Gastrocnemius medialis (tissue), 4 donors: ENCODE measurements at regions not wholly inside any gene's neighbourhood (a gene's known extent, or its start where the extent isn't known, plus 50 kb on each side); places are given as distances from the start of the nearest gene placed in this dataset.

Source experiments
- ATAC-seq, 2 donors: fragments of 150-250 bp; one replicate each; pipeline ENCODE4 v1.9.1; 2016
- DNase-seq, 2 donors: peaks; one replicate each; pipeline ENCODE4 v3.0.0-alpha.2; 2019
- H3K27ac ChIP-seq, 4 donors: fragments of 200-600 bp; sonication (generic); 1 replicate in 1 of 4; 2 replicates in 3 of 4; pipeline ENCODE4 v1.5.1; 2016 to 2018; ENCODE audit warnings: mild to moderate bottlenecking in 2 of 4, moderate library complexity in 1 of 4
- H3K27me3 ChIP-seq, 3 donors: fragments of 200-600 bp; sonication (generic) in 2 of 3; 1 replicate in 1 of 3; 2 replicates in 2 of 3; pipeline versions ENCODE4 v1.5.1 to v1.6.0; 2016 to 2019; ENCODE audit warnings: mild to moderate bottlenecking in 1 of 3, moderate library complexity in 1 of 3
- H3K36me3 ChIP-seq, 2 donors: fragments of 200-600 bp; sonication (generic) in 1 of 2; one replicate each; pipeline ENCODE4 v1.5.1; 2017 to 2018
- H3K4me1 ChIP-seq, 2 donors: fragments of 200-600 bp; sonication (generic) in 1 of 2; one replicate each; pipeline ENCODE4 v1.5.1; 2016 to 2017; ENCODE audit warnings: mild to moderate bottlenecking in 2 of 2
- H3K4me3 ChIP-seq, 4 donors: fragments of 200-600 bp; sonication (generic) in 3 of 4; 1 replicate in 1 of 4; 2 replicates in 3 of 4; pipeline ENCODE4 v1.5.1; 2016 to 2019; ENCODE audit warnings: mild to moderate bottlenecking in 2 of 4
- H3K9me3 ChIP-seq, 3 donors: fragments of 200-600 bp; sonication (generic) in 2 of 3; 1 replicate in 1 of 3; 2 replicates in 2 of 3; pipeline ENCODE4 v1.5.1; 2016 to 2019
- CTCF ChIP-seq, 5 experiments: fragments of 450-650 bp in 3 of 5; fragments of 200-600 bp in 2 of 5; sonication (generic) in 2 of 5; IDR thresholded peaks in 4 of 5; conservative IDR thresholded peaks in 1 of 5; 1 replicate in 4 of 5; 2 replicates in 1 of 5; pipeline ENCODE4 v1.5.1; 2016 to 2019; ENCODE audit warnings: antibody characterized with exemption in 5 of 5, mild to moderate bottlenecking in 3 of 5, moderate library complexity in 3 of 5
- POLR2A ChIP-seq, 2 donors: fragments of 450-650 bp; IDR thresholded peaks; one replicate each; pipeline ENCODE4 v1.6.1; 2017; ENCODE audit warnings: antibody characterized with exemption in 2 of 2, mild to moderate bottlenecking in 2 of 2, moderate library complexity in 2 of 2
- in situ Hi-C, 4 donors: fragments of 200-750 bp; cut with MboI; loops; one replicate each; pipeline versions ENCODE4 v1.15.0 to v1.8.0; 2017; ENCODE audit warnings: low sequenced_read_pairs in 4 of 4
- intact Hi-C: fragments of 100-400 bp; cut with DNase I; formaldehyde crosslinking; loops from one replicate; pipeline ENCODE4 v1.15.1; 2023; ENCODE audit warnings: low total_unique reads

- Histone ChIP-seq H3K27ac (no peak overlapping the region), H3K4me3 (no peak overlapping the region), H3K9me3 (no peaks in the 10 kb centered on the region), H3K36me3 (no peaks in the 10 kb centered on the region), H3K27me3 (no peaks in the 10 kb centered on the region), H3K4me1 (no peaks in the 10 kb centered on the region)
- TF ChIP-seq CTCF (IDR thresholded peaks at IDR 0.05 in 4 of 5, conservative IDR thresholded peaks at IDR 0.05 in 1 of 5) (no peak), POLR2A (IDR thresholded peaks at IDR 0.05) (no peak)
- no peak for ATAC-seq
- in situ Hi-C loops (no loop called here), intact Hi-C loops (no loop called here)
- no peak for DNase-seq
Measured at GRCh38 chr5:27734838-27735237, 696.5 kb upstream of the CDH9 start.

GRCh38 chr5:27733237-27733636 lies 694.9 kb upstream of the CDH9 start:
- H3K4me1 ChIP-seq = no peaks in the 10 kb centered on the region
- no peak for TF ChIP-seq CTCF (IDR thresholded peaks at IDR 0.05 in 4 of 5, conservative IDR thresholded peaks at IDR 0.05 in 1 of 5)
- TF ChIP-seq POLR2A (IDR thresholded peaks at IDR 0.05) = no peak
- H3K9me3 ChIP-seq = no peaks in the 10 kb centered on the region
- intact Hi-C loops = no loop called here
- H3K27ac ChIP-seq = no peak overlapping the region
- no peaks in the 10 kb centered on the region for H3K27me3 ChIP-seq
- in situ Hi-C loops = no loop called here
- H3K36me3 ChIP-seq = no peaks in the 10 kb centered on the region
- ATAC-seq (no peak), DNase-seq (no peak)
- H3K4me3 ChIP-seq = no peak overlapping the region

- Histone ChIP-seq H3K27me3 (no peaks in the 10 kb centered on the region), H3K4me3 (no peak overlapping the region), H3K27ac (no peak overlapping the region), H3K36me3 (no peaks in the 10 kb centered on the region), H3K9me3 (no peaks in the 10 kb centered on the region), H3K4me1 (no peaks in the 10 kb centered on the region)
- ATAC-seq = no peak
- intact Hi-C loops = no loop called here
- in situ Hi-C loops = no loop called here
- TF ChIP-seq CTCF (IDR thresholded peaks at IDR 0.05 in 4 of 5, conservative IDR thresholded peaks at IDR 0.05 in 1 of 5) (no peak), POLR2A (IDR thresholded peaks at IDR 0.05) (no peak)
- DNase-seq = no peak
Measured at GRCh38 chr5:27727254-27727653, 688.9 kb upstream of the CDH9 start.

GRCh38 chr5:27722337-27722736 lies 684.0 kb upstream of the CDH9 start:
- Histone ChIP-seq H3K4me3 (no peak overlapping the region), H3K9me3 (no peaks in the 10 kb centered on the region), H3K27ac (no peak overlapping the region), H3K27me3 (no peaks in the 10 kb centered on the region), H3K36me3 (no peaks in the 10 kb centered on the region), H3K4me1 (no peaks in the 10 kb centered on the region)
- DNase-seq (no peak), ATAC-seq (no peak)
- intact Hi-C loops (no loop called here), in situ Hi-C loops (no loop called here)
- TF ChIP-seq CTCF (IDR thresholded peaks at IDR 0.05 in 4 of 5, conservative IDR thresholded peaks at IDR 0.05 in 1 of 5) (no peak), POLR2A (IDR thresholded peaks at IDR 0.05) (no peak)

GRCh38 chr5:27708534-27708933 lies 670.1 kb upstream of the CDH9 start:
- H3K9me3 ChIP-seq = no peaks in the 10 kb centered on the region
- H3K36me3 ChIP-seq = no peaks in the 10 kb centered on the region
- in situ Hi-C loops = no loop called here
- DNase-seq = no peak
- H3K27me3 ChIP-seq = no peaks in the 10 kb centered on the region
- H3K4me1 ChIP-seq = no peaks in the 10 kb centered on the region
- no peak for ATAC-seq
- H3K4me3 ChIP-seq = no peak overlapping the region
- H3K27ac ChIP-seq = no peak overlapping the region
- TF ChIP-seq POLR2A (IDR thresholded peaks at IDR 0.05) (no peak), CTCF (IDR thresholded peaks at IDR 0.05 in 4 of 5, conservative IDR thresholded peaks at IDR 0.05 in 1 of 5) (no peak)
- intact Hi-C loops = no loop called here
